ENCODE measurements at regions not wholly inside any gene's neighbourhood (a gene's known extent, or its start where the extent isn't known, plus 50 kb on each side); places are given as distances from the start of the nearest gene placed in this dataset.

- H4K5ac ChIP-seq (ENCODE audit: insufficient read length, low read depth, low read length): no peak overlapping the region
- H3K4me1 ChIP-seq (ENCODE audit: insufficient read depth, low read length): no peaks in the 10 kb centered on the region; the same call in 1 of the 2 replicates
- no peak overlapping the region for H4K8ac ChIP-seq (replicated peaks; ENCODE audit: insufficient read length, low read depth, low read length)
- TF ChIP-seq, protein P1, sequence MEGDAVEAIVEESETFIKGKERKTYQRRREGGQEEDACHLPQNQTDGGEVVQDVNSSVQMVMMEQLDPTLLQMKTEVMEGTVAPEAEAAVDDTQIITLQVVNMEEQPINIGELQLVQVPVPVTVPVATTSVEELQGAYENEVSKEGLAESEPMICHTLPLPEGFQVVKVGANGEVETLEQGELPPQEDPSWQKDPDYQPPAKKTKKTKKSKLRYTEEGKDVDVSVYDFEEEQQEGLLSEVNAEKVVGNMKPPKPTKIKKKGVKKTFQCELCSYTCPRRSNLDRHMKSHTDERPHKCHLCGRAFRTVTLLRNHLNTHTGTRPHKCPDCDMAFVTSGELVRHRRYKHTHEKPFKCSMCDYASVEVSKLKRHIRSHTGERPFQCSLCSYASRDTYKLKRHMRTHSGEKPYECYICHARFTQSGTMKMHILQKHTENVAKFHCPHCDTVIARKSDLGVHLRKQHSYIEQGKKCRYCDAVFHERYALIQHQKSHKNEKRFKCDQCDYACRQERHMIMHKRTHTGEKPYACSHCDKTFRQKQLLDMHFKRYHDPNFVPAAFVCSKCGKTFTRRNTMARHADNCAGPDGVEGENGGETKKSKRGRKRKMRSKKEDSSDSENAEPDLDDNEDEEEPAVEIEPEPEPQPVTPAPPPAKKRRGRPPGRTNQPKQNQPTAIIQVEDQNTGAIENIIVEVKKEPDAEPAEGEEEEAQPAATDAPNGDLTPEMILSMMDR (conservative IDR thresholded peaks at IDR 0.05): no peak
- H3K4ac ChIP-seq (ENCODE audit: low read depth, low read length): no peak overlapping the region
- no CpG with 5 or more reads among the region's 3 CpGs for WGBS (ENCODE audit: extremely low coverage, insufficient read length, low lambda C conversion rate)
- Mint-ChIP-seq H3K4me3 (no peak overlapping the region; a peak in 1 of 5 replicates), H3K27me3 (ENCODE audit: low read depth) (peaks cover 3% of the 10 kb centered on the region; the same call in 1 of the 2 replicates), H3K36me3 (ENCODE audit: insufficient read depth in 1 of 3, low read depth in 3 of 3) (0 out of 7 replicates have a peak, but pooled peaks cover 0 to 1% (median 0%) of the 10 kb centered on the region in 3 experiments), H3K27ac (no peak overlapping the region), H3K4me1 (peaks cover 18 to 27% of the 10 kb centered on the region in 2 experiments), H3K9me3 (peaks cover 0 to 2% of the 10 kb centered on the region in 2 experiments; a peak in 1 of 5 replicates)
- H2BK120ac ChIP-seq (ENCODE audit: low read depth, low read length, poor library complexity, severe bottlenecking): no peak overlapping the region
- no peak overlapping the region for H3K9ac ChIP-seq (ENCODE audit: extremely low read depth, insufficient read length, low read length)
- DNase-seq: no peak
- H3K23ac ChIP-seq (ENCODE audit: insufficient read length, low read depth, low read length): no peak overlapping the region
- no peaks in the 10 kb centered on the region for H3K27me3 ChIP-seq (ENCODE audit: insufficient read depth, low read length)
- no peaks in the 10 kb centered on the region for H3K9me3 ChIP-seq (ENCODE audit: control insufficient read depth, low read depth, low read length)
- no peak overlapping the region for H2AFZ ChIP-seq (ENCODE audit: low read length)
- H4K20me1 ChIP-seq (ENCODE audit: control insufficient read depth, insufficient read depth, insufficient read length): no peaks in the 10 kb centered on the region
- H3K79me1 ChIP-seq (ENCODE audit: insufficient read depth, low read depth, low read length, poor library complexity, severe bottlenecking): no peaks in the 10 kb centered on the region
- no peaks in the 10 kb centered on the region for H3K23me2 ChIP-seq (ENCODE audit: insufficient read length, low read depth, low read length, poor library complexity, severe bottlenecking)
- no peaks in the 10 kb centered on the region for H3K79me2 ChIP-seq (ENCODE audit: insufficient read depth, low read length)
- H2BK5ac ChIP-seq (ENCODE audit: insufficient read length, low read length): no peak overlapping the region
- H3K14ac ChIP-seq (ENCODE audit: insufficient read depth, low read length): no peak overlapping the region
- no peak overlapping the region for H3K18ac ChIP-seq (ENCODE audit: insufficient read length, low read depth, low read length)
- no peak overlapping the region for H2BK12ac ChIP-seq (ENCODE audit: insufficient read length, low read depth, low read length)
- no peak overlapping the region for H3T11ph ChIP-seq (ENCODE audit: low read length)
- H3K56ac ChIP-seq (ENCODE audit: insufficient read length, low read depth, low read length): no peak overlapping the region
- no peak overlapping the region for H3K27ac ChIP-seq (ENCODE audit: insufficient read length, low read depth, low read length)
- no peak overlapping the region for H4K91ac ChIP-seq (ENCODE audit: insufficient read length, low read depth, low read length)
- H2BK20ac ChIP-seq (ENCODE audit: low read depth, low read length, poor library complexity, severe bottlenecking): no peak overlapping the region
- no peak overlapping the region for H2AK5ac ChIP-seq (ENCODE audit: insufficient read length, low read length)
- no peak overlapping the region for H3K4me2 ChIP-seq (ENCODE audit: insufficient read depth, insufficient read length, low read length)
- H2BK15ac ChIP-seq (ENCODE audit: low read depth, low read length): no peak overlapping the region
These were observed 527.4 kb upstream of the NRP1 start for GRCh38 chr10:33861833-33862232.

All from H9 (cell line).